NOMO-1 treated with dmso at 0.1 percent for 144 hours (cell line): ENCODE measurements at regions not wholly inside any gene's neighbourhood (a gene's known extent, or its start where the extent isn't known, plus 50 kb on each side); places are given as distances from the start of the nearest gene placed in this dataset.
"Not testable (repeated sequence)": the region's sequence is repeated elsewhere in the genome, so short reads cannot be mapped to it uniquely, and the experiment has no call there.

ENCODE experiments used
- DNase-seq: peaks from one replicate; lab custom pipeline; 2025; ENCODE audit not compliant: unreplicated experiment; lab: John Stamatoyannopoulos, UW

- DNase-seq: not testable (repeated sequence)
These were observed 290.3 kb upstream of the PLGLB1 start for GRCh38 chr2:87311896-87312441.

- not testable (repeated sequence) for DNase-seq
These were observed 293.0 kb upstream of the PLGLB1 start for GRCh38 chr2:87314622-87315021.

GRCh38 chr2:87315183-87315902, 293.7 kb upstream of the PLGLB1 start:
- DNase-seq: not testable (repeated sequence)

GRCh38 chr2:87317193-87317592, 295.5 kb upstream of the PLGLB1 start:
- not testable (repeated sequence) for DNase-seq

GRCh38 chr2:87318814-87319491, 297.3 kb upstream of the PLGLB1 start:
- DNase-seq: not testable (repeated sequence)

- DNase-seq: not testable (repeated sequence)
These were observed 298.1 kb upstream of the PLGLB1 start for GRCh38 chr2:87319705-87320104.

- not testable (repeated sequence) for DNase-seq
These were observed 299.6 kb upstream of the PLGLB1 start for GRCh38 chr2:87321201-87321600.

- DNase-seq: not testable (repeated sequence)
These were observed 302.8 kb upstream of the PLGLB1 start for GRCh38 chr2:87324335-87325041.

GRCh38 chr2:87325042-87325910, 303.6 kb upstream of the PLGLB1 start:
- DNase-seq: not testable (repeated sequence)

GRCh38 chr2:87325911-87326294, 304.3 kb upstream of the PLGLB1 start:
- not testable (repeated sequence) for DNase-seq

- DNase-seq: not testable (repeated sequence)
These were observed 305.1 kb upstream of the PLGLB1 start for GRCh38 chr2:87326754-87327153.

- not testable (repeated sequence) for DNase-seq
These were observed 306.2 kb upstream of the PLGLB1 start for GRCh38 chr2:87327648-87328371.

- DNase-seq: not testable (repeated sequence)
These were observed 307.9 kb upstream of the PLGLB1 start for GRCh38 chr2:87329529-87329928.

- DNase-seq: not testable (repeated sequence)
These were observed 308.8 kb upstream of the PLGLB1 start for GRCh38 chr2:87330486-87330885.

- not testable (repeated sequence) for DNase-seq
These were observed 310.4 kb upstream of the PLGLB1 start for GRCh38 chr2:87331940-87332583.

- DNase-seq: not testable (repeated sequence)
These were observed 313.2 kb upstream of the PLGLB1 start for GRCh38 chr2:87334888-87335287.

GRCh38 chr2:87338998-87339397, 317.4 kb upstream of the PLGLB1 start:
- DNase-seq: not testable (repeated sequence)

- DNase-seq: not testable (repeated sequence)
These were observed 320.0 kb upstream of the PLGLB1 start for GRCh38 chr2:87341601-87342014.

- DNase-seq: not testable (repeated sequence)
These were observed 320.5 kb upstream of the PLGLB1 start for GRCh38 chr2:87342175-87342574.
